HG02610 (cell line): ENCODE measurements at regions not wholly inside any gene's neighbourhood (a gene's known extent, or its start where the extent isn't known, plus 50 kb on each side); places are given as distances from the start of the nearest gene placed in this dataset.
"Not testable (repeated sequence)": the region's sequence is repeated elsewhere in the genome, so short reads cannot be mapped to it uniquely, and the experiment has no call there.

Experiments
- ATAC-seq: cut with Tn5 transposase; IDR thresholded peaks from one replicate; pipeline ENCODE4 v1.9.1; 2021; ENCODE audit warnings: mild to moderate bottlenecking, moderate library complexity; ENCODE audit not compliant: unreplicated experiment

DNA sequence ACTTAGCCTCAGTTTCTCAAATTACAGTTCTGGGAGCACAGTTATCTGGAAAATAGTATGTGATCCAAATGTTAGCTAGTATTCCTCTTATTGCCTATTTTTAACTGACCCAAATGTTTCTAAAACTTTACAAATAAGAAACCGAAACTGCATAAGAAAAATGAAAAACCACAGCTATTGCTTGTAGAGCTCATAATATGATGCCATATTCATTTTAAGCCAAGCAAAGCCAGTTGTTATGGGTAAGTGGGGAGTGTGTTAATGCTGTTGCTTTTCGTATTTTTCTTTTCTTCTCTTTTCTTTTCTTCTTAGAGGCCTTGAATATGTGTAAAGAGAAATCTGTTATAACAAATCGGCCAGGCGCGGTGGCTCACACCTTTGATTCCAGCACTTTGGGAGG lies 447.4 kb upstream of the TUSC1 start:
- ATAC-seq = no peak

DNA sequence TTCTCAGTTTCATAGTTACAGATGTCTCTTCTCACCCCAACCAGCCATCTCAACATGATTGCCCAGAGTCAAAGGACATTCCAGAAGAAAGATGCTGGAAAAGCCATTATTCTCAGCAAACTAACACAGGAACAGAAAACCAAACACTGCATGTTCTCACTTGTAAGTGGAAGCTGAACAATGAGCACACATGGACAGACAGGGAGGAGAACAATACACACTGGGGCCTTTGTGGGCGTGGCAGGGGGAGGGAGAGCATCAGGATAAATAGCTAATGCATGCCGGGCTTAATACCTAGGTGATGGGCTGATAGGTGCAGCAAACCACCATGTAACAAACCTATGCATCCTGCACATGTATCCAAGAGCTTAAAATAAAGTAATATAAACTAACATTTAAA lies 437.8 kb upstream of the TUSC1 start:
- not testable (repeated sequence) for ATAC-seq

DNA sequence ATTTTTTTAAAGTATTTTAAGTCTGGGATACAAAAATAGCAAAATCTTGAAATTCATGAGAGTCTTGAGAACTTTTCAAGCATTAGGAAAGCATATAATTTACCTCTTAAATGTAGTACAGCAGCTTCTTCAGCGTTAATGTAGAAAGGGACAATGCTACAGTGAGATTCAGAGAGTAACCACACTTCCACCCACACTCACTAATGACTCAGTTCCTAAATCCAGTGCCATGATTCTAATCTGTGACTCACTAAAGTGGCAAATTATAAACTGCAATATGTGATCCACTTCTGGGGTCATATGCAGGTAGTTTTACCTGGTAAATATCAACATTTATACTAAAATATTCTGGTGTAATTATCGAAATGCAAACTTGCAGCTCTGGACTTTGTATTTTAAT lies 434.5 kb upstream of the TUSC1 start:
- ATAC-seq = no peak

DNA sequence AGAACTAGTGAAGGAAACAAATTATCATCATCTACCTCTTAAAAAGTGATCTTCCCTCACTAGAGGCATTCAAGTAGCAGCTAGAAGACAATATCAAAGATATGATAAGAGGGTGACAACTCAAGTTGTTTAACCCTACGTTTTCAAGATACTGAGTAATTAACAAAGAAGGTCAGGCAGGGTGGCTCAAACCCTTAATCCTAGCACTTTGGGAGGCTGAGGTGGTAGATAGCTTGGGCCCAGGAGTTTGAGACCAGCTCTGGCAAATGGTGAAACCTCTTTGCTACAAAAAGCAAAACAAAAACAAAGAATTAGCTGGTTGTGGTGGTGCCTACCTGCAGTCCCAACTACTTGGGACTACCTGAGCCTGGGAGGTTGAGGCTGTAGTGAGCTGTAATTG lies 408.2 kb upstream of the TUSC1 start:
- ATAC-seq = no peak

DNA sequence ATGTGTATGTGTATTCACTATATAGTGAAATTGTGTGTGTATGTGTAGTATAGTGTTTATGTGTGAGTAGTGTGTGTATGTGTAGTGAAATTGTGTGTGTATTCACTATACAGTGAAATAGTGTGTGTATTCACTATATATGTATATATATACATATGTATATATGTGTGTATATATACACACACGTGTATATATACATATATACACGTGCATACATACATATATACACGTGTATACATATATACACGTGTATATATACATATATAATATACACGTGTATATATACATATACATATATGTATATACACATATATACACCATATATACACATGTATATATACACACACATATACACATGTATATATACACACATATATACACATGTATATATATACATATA lies 403.6 kb upstream of the TUSC1 start:
- no peak for ATAC-seq

DNA sequence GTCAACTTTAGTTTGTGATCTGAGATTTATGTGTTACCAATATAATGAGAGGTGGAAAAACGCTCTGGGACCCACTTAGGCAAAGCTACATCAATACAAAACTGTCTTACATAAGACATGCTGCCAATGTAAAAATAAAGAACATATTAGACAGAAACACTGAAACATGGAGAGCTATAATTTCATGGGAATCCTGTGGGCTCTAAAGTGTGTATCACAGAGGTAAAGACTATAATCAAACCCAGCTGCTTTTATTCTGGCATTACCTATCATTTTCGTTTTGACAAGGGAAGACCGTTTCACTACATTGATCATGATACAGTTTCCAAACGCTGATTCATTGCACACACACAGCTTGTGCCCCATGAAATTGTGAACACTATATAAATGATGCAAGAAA lies 400.5 kb upstream of the TUSC1 start:
- no peak for ATAC-seq

DNA sequence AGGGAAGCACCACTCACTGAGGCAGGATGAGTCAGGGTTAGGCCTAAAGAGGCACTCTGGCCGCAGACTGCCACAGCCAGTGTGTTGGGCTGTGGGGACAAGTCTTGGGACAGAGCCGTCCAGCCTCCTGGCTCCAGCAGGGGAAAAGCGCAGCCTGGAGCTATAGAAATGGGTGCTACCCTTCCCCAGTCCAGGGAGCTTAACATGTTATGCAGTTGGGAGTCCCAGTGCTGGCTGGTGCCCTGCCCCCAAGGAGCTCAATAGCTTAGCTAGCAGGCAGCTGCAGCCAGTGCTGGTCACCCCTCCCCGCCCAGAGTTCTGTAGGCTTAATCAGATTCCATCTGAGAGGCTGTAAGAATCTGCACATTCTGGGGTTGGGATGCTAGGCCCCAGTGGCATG lies 399.6 kb upstream of the TUSC1 start:
- no peak for ATAC-seq

DNA sequence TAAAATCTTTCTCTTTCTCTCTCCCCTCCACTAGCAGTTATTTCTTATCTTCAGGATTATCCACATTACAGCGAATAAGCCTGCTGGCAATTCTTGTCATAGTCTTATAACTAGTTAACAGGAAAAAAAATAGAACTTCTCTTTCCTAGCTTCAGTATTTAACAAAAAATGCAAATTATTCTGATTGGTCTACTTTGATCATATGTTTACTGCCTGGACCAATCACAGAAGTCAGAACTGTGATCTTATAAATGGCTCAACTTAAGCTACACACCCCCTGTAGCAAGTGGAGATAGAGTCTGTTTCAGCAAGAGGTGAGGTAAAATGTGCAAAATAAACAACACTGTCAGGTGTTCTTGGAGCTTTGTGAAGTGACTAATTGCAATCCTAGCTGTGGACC lies 389.4 kb upstream of the TUSC1 start:
- ATAC-seq = no peak

DNA sequence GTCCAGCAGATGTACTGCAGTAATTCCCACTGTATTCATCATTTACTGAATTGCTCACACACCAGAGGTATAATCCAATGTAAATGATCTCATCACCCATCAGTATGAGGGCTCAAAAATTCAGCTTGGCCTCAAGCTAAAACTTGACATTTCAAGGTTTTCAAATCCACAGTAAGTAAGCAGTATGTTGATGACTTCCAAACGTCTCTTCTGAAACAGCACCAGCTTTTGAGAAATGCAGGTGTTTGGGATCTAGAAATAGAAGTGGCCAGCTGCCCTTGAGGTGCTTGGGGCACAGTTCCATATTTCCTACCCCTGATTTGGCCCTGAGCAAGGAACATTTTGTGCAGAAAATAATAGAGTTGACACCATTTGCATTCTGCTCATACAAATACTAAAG lies 388.0 kb upstream of the TUSC1 start:
- ATAC-seq = no peak

DNA sequence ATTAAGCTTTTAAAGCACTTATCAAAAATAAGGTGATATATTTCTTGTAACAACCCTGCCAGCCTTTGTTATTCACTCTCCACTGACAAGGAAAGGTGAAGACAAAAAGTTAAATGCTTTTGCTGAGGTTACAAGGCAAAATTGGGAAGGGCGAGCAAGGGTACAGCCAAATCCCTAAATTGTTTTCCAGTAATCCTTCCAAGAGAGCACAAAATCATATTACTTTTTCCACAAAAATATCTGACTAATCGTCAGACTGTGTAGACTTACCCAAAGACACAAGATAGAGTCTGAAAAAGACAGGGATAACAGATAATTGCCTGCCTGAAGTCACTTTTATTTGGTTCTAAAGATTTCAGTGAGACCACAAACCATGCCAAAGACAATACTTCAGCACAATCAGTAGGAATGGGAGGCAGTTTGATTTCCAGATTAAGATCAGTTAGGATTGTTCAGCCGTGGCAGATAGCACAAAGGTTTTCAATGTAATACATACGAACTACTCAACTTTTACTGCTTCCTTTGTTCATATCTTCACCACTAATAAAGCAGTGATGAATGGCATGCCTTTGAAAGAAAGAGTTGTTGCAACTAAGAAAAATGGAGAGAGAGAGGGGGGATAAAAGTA lies 383.8 kb upstream of the TUSC1 start:
- ATAC-seq = no peak

DNA sequence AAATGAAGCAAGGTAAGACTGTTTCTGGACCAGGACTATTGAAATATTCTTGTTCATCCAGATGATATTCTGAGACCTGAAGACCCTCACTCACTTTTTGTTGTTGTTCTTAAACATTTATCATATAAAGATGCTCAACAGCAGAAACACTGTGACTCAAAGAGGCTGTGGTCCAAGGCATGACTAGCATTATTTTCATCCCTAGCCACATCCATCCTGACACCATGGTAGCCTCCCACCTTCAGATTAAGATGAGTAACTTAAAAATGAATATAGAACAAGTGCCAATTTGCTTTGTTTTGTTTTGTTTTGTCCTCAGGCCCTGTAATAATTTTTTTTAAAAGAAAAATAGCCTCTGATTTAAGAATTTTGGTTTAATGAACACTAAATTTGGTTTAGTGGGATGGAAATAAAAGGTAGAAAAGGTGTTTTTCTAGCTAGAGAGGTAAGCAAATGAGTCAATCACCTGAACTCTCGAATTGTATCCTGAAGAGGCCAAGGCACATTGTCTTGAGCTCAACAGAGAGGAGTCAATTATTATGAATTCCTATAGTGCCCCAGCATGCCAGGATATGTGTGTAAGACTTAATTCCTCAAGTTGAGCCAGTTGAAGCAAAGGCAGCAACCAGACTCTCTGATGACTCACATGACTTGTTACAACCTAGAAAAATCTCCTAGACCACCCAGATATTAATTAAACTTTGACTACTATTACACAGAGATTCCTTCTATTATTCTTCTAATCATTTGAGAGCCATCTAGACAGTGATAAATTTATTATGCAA lies 380.1 kb upstream of the TUSC1 start:
- ATAC-seq = no peak

DNA sequence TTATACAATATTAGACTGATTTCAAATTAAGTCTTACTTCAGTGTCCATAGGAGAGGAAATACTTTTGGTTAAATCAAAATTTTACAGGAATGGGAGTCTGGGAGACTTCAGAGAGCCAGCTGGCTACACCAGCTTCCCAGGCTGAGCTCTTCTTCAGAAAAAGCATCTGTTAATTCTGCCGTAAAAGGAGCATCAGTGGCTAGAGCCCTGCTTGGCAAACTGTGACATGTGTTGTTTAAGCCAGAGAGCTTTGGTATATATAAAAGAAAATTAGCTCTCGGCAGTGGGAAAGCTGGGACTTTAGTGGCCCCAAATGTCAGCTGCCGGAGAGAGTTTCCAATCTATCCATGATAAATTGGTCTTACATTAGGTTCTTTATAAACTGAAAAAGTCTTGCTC lies 378.8 kb upstream of the TUSC1 start:
- no peak for ATAC-seq

DNA sequence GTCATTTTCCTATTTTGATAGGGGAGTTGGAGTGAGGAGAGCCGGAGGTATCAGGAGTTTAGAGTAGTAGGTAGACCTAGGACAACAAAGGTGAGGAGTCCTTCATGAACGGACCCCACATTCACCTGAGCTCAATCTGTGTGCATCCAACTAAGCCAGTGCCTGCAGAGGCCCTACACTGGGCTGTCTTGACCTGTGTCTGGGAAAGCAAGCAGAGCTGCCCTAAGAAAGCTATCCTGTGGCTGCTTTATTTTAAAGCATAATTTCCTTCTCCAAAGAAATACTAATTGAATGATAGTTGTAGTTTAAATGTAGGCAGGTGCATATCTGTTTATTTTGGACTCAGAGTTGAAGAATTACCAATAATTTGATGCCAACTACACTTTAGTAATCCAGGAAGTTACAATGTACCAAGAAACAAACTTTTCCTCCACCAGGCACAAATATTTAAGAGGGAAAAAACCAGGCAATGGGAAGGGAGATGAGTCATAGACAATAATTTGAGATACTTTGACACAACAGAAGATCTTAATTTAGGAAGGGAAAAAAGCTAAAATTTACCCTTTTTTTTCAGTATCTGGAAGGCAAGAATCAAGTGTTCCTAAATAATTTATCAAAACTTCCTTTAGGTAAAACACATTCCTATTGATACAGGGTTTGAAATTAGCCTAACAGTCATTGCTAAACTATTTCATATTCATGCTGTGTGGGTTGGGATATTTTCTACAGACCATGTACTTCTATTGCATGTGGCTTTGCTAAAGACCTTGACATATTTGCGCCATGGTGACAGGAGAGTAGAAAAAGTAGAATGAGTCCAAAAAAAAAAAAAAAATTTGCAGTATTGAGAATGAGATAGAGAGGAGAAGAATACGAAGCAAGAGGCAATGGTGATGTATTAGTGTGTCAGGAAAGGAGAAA lies 376.6 kb upstream of the TUSC1 start:
- no peak for ATAC-seq

DNA sequence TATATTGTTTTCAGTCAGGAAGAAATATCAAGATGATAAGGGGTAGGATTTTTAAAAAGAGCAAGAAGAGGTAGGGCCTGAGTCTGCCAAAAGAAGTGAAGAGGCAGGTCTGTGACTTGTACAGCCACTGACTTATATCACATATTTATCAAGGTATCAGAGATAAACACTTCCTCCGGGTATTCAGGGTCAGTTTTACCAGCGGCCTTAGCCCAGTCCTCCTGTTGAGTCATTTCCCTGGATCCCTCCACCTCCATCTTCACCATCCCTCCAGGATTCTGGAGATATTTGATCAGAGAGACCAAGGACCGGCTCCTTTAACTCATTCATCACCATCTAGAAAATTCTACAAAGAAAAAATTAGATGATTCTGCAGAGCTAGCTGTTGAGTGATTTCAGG lies 375.7 kb upstream of the TUSC1 start:
- no peak for ATAC-seq

DNA sequence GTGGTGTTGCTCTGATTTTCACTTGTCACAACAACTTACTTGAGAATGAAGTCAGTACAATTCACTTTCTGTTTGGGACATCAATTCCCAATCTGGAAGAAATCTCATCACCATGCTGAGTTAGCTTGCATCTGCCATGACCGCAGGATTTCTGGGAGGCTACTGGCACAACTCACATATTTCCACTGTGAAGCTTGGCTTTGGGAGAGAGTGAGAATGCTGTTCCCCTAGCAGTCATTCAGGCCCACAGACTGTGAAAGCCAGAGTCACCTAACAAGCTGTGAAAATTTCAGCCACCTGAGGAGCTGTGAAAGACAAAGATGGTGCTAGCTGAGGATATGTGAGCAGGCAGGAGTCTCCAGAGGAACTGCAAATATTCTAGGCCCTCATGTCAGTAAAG lies 365.2 kb upstream of the TUSC1 start:
- no peak for ATAC-seq

DNA sequence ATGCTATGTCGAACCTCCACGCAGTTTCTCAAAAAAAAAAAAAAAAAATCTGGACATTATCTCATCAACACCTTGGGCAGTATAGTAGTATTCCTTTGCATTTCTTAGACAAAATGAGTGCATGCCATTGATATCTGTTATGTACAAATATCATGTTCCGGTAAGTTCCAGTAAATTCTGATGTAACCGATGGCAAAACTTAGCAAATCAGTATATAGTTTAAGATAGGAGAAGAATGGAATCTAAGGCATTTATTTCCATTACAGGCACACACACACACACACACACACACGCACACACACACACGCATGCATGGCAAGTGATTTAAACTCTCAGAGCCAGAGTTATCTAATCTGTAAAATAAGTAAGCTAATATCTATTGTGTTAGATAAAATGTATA lies 356.5 kb upstream of the TUSC1 start:
- ATAC-seq = no peak

DNA sequence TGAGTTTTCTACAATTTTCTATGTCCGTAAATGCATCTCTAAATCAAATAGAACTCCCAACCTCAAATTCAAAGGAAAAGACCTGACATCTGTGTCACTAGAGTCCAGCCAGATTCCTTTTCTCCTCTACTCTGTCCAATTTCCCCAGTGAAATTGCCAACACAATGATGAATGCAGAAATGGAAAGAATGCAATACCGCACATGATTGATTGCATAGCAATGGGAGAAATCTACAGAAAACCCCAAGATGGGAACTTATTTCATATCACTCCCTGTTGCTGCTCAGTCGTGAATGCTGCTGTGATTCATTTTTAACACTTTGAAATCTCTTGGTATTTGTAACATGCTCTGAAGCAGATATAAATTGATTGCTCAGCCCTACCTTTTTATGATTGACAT lies 355.1 kb upstream of the TUSC1 start:
- ATAC-seq = no peak

DNA sequence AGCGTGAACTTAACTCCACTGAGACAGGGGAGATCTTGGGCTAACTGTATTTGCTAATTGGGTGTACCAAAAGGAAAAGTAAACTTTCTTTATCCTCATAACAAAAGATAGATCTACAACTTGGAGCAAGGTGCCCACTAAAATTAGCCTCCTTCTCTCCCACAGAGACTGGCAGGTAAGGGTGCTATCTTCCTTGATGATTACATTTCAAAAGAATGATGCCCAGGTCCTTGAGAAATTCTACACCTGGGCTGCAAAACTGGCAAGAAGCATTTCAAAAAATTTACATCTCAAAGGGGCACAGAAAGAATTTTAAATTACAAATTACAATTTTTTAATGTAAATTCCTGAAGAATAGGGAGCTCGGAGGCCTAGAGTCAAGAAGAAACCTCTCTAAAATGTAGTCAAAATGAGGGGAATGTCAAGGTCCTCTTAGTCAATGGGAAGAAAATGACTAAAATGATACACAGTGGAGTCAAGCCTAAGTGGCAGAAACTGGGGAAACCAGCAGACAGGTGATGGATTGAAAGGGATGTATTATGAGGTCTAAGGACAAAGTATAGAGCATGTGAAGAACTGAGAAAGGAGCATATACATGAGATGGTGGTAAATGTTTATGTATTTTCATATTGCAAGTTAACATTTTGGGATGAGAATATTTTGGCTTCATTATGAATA lies 348.3 kb upstream of the TUSC1 start:
- no peak for ATAC-seq

DNA sequence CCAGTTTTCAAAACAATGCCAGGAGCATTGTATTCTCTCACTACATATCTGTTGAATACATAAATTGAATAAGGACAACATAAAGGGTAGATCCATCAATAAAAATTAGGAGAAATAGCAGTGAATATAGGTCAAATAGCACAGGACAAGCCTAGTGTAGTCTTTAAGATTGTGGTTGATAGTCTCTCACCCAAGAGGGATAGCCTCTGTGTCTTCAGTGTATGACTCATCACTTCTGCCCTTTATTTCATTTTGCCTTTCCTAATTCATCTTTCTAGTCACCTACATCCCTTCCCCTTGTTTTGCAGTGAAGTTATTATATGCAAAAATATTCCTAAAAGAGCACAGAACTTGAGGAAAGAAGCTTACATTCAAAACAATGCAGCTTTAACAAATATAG lies 335.0 kb upstream of the TUSC1 start:
- no peak for ATAC-seq

DNA sequence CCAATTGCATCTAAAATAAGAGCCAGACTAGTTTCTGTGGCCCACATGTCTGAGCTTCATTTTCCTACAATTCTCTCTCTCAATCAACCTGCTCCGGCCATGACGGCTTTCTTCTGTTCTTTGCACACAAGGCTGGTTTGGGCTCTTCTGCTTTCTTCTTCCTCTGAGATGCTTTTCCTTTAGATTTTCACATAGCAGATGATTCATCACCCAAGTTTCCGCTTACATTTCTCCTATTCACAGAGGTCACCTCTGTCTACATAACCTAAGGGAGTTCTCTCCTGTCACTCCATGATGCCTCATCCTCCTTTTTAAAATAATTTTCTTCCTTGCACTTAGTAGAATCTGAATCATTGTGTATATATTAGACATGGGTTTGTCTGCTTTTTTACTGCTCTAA lies 334.6 kb upstream of the TUSC1 start:
- ATAC-seq = no peak

DNA sequence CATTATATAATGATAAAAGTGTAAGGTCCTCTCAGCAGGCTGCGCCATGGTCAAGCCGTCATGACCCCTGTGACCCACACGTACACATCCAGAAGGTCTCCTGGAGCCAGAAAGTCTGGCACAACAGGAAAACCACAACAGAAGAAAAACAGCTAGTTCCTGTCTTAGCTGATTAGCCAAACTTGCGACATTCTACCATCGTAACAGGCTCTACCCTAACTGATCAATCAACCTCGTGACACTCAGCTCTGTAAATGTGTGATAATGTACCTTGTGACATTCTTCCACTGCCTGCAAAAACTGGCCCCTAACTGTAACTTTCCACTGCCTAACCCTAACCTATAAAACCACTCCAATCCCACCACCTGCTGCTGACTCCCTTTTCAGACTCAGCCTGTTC lies 316.4 kb upstream of the TUSC1 start:
- ATAC-seq = no peak
